HEK293 (cell line): ENCODE measurements at regions not wholly inside any gene's neighbourhood (a gene's known extent, or its start where the extent isn't known, plus 50 kb on each side); places are given as distances from the start of the nearest gene placed in this dataset.

Source experiments
- CTCF ChIA-PET: fragments of 350-600 bp; formaldehyde crosslinking; extraction: SDS; loops from one replicate; lab custom pipeline; 2021; ENCODE audit warnings: antibody characterized with exemption; lab: Yijun Ruan, JAX
- POLR2A ChIA-PET: fragments of 300-600 bp; formaldehyde crosslinking; extraction: SDS; loops from one replicate; lab custom pipeline; 2020; ENCODE audit warnings: antibody characterized with exemption, inconsistent platforms; lab: Yijun Ruan, JAX
- H3K27ac ChIP-seq: fragments of 200-500 bp; sonication (Bioruptor generic); 2 replicates; pipeline ENCODE4 v1.5.1; 2014; ENCODE audit warnings: low read depth, low read length, control low read depth, inconsistent platforms; ENCODE audit errors: extremely low read depth
- H3K36me3 ChIP-seq, 2 experiments: fragments of 200-500 bp in 1 of 2; sonication (Bioruptor generic) in 1 of 2; 1 replicate in 1 of 2; 2 replicates in 1 of 2; pipeline ENCODE4 v1.5.1; 2014 to 2017; ENCODE audit warnings: inconsistent platforms in 2 of 2, low read length in 2 of 2; ENCODE audit not compliant: control insufficient read depth in 2 of 2, insufficient read depth in 1 of 2
- H3K4me1 ChIP-seq: fragments of 200-500 bp; sonication (Bioruptor generic); 2 replicates; pipeline ENCODE4 v1.5.1; 2014; ENCODE audit warnings: mild to moderate bottlenecking, low read length, inconsistent platforms; ENCODE audit not compliant: control insufficient read depth, insufficient read depth
- H3K4me3 ChIP-seq: 2 replicates; pipeline ENCODE4 v1.5.1; 2011; ENCODE audit warnings: low read depth, mild to moderate bottlenecking, control low read depth, low read length, moderate library complexity
- H3K9me3 ChIP-seq: fragments of 200-500 bp; sonication (Bioruptor generic); 2 replicates; pipeline ENCODE4 v1.5.1; 2014; ENCODE audit warnings: low read depth, low read length, inconsistent platforms; ENCODE audit not compliant: control insufficient read depth, insufficient read depth
- BCL6B ChIP-seq: fragments of 450-650 bp; formaldehyde crosslinking; IDR thresholded peaks from 2 replicates; pipeline ENCODE4 v1.5.1; 2017; ENCODE audit warnings: missing biosample characterization, missing genetic modification characterization
- ELK4 ChIP-seq: IDR thresholded peaks from 2 replicates; pipeline ENCODE4 v1.6.1; 2011; ENCODE audit warnings: mild to moderate bottlenecking, low read depth, low read length, borderline replicate concordance
- HOXD13 ChIP-seq: sonication (generic); formaldehyde crosslinking; IDR thresholded peaks from 2 replicates; pipeline ENCODE4 v1.8.0; 2022; ENCODE audit warnings: missing genetic modification reagents, borderline replicate concordance
- PRDM10 ChIP-seq: fragments of 450-650 bp; formaldehyde crosslinking; IDR thresholded peaks from 2 replicates; pipeline ENCODE4 v1.5.1; 2016; ENCODE audit warnings: missing biosample characterization, missing genetic modification characterization
- REST ChIP-seq: fragments of 450-650 bp; formaldehyde crosslinking; IDR thresholded peaks from 2 replicates; pipeline ENCODE4 v1.5.1; 2016; ENCODE audit warnings: missing biosample characterization, missing genetic modification characterization
- SCRT1 ChIP-seq: fragments of 450-650 bp; formaldehyde crosslinking; IDR thresholded peaks from 2 replicates; pipeline ENCODE4 v1.5.1; 2016; ENCODE audit warnings: missing biosample characterization, missing genetic modification characterization, borderline replicate concordance
- ZBTB49 ChIP-seq: fragments of 450-650 bp; formaldehyde crosslinking; IDR thresholded peaks from 2 replicates; pipeline ENCODE4 v1.5.1; 2016; ENCODE audit warnings: missing biosample characterization, missing genetic modification characterization, low read depth
- ZNF121 ChIP-seq: fragments of 450-650 bp; formaldehyde crosslinking; IDR thresholded peaks from 2 replicates; pipeline ENCODE4 v1.5.1; 2016; ENCODE audit warnings: missing biosample characterization, missing genetic modification characterization
- ZNF157 ChIP-seq: fragments of 450-650 bp; formaldehyde crosslinking; IDR thresholded peaks from 2 replicates; pipeline ENCODE4 v1.5.1; 2016; ENCODE audit warnings: missing biosample characterization, missing genetic modification characterization
- ZNF175 ChIP-seq: fragments of 450-650 bp; formaldehyde crosslinking; IDR thresholded peaks from 2 replicates; pipeline ENCODE4 v1.5.1; 2016; ENCODE audit warnings: missing biosample characterization, missing genetic modification characterization
- ZNF184 ChIP-seq: fragments of 450-650 bp; IDR thresholded peaks from 2 replicates; pipeline ENCODE4 v1.5.1; 2018; ENCODE audit warnings: missing biosample characterization, mild to moderate bottlenecking, missing genetic modification characterization
- ZNF2 ChIP-seq: fragments of 450-650 bp; formaldehyde crosslinking; IDR thresholded peaks from 2 replicates; pipeline ENCODE4 v1.5.1; 2016; ENCODE audit warnings: missing biosample characterization, missing genetic modification characterization
- ZNF248 ChIP-seq: fragments of 450-650 bp; formaldehyde crosslinking; IDR thresholded peaks from 2 replicates; pipeline ENCODE4 v1.5.1; 2017; ENCODE audit warnings: missing biosample characterization, missing genetic modification characterization
- ZNF391 ChIP-seq: fragments of 450-650 bp; formaldehyde crosslinking; IDR thresholded peaks from 2 replicates; pipeline ENCODE4 v1.5.1; 2016; ENCODE audit warnings: low read depth, missing biosample characterization, missing genetic modification characterization, borderline replicate concordance
- ZNF423 ChIP-seq: fragments of 450-650 bp; formaldehyde crosslinking; IDR thresholded peaks from 2 replicates; pipeline ENCODE4 v1.5.1; 2016; ENCODE audit warnings: missing biosample characterization, missing genetic modification characterization
- ZNF473 ChIP-seq: fragments of 450-650 bp; formaldehyde crosslinking; IDR thresholded peaks from 2 replicates; pipeline ENCODE4 v1.5.1; 2017; ENCODE audit warnings: missing biosample characterization, missing genetic modification characterization
- ZNF510 ChIP-seq: fragments of 450-650 bp; formaldehyde crosslinking; IDR thresholded peaks from 2 replicates; pipeline ENCODE4 v1.5.1; 2018; ENCODE audit warnings: mild to moderate bottlenecking, missing genetic modification characterization, missing biosample characterization; ENCODE audit not compliant: insufficient replicate concordance
- ZNF513 ChIP-seq: fragments of 450-650 bp; IDR thresholded peaks from 2 replicates; pipeline ENCODE4 v1.5.1; 2018; ENCODE audit warnings: missing biosample characterization, missing genetic modification characterization
- ZNF544 ChIP-seq: fragments of 450-650 bp; formaldehyde crosslinking; IDR thresholded peaks from 2 replicates; pipeline ENCODE4 v1.5.0; 2017; ENCODE audit warnings: missing biosample characterization, missing genetic modification characterization
- ZNF654 ChIP-seq: fragments of 450-650 bp; formaldehyde crosslinking; IDR thresholded peaks from 2 replicates; pipeline ENCODE4 v1.5.1; 2016; ENCODE audit warnings: low read depth, missing biosample characterization, missing genetic modification characterization
- ZNF785 ChIP-seq: fragments of 450-650 bp; formaldehyde crosslinking; IDR thresholded peaks from 2 replicates; pipeline ENCODE4 v1.5.1; 2016; ENCODE audit warnings: missing biosample characterization, missing genetic modification characterization
- ZSCAN30 ChIP-seq: fragments of 450-650 bp; IDR thresholded peaks from 2 replicates; pipeline ENCODE4 v1.5.1; 2018; ENCODE audit warnings: missing biosample characterization, mild to moderate bottlenecking, missing genetic modification characterization, moderate library complexity

GRCh38 chr11:114953039-114953438, 274.7 kb downstream of the NXPE2 start:
- ChIA-PET CTCF (interaction anchor here (1.2 kb wide), 1 partner anchor 179 kb away, joined by 6 read pairs; no protein-coding TSS in a partner anchor), POLR2A (no interaction called here)
- no peak overlapping the region for H3K27ac ChIP-seq
- H3K4me3 ChIP-seq, result no peak overlapping the region
- H3K9me3 ChIP-seq, result no peaks in the 10 kb centered on the region
- TF ChIP-seq ZNF654 (tag by site-specific recombination), result peak; percentile 38
- no peak for TF ChIP-seq SCRT1
- 0 out of 2 replicates have a peak, but pooled peaks have one; percentile 29 for TF ChIP-seq ZNF2 (tag by site-specific recombination)
- H3K36me3 ChIP-seq, result no peaks in the 10 kb centered on the region
- no peaks in the 10 kb centered on the region for H3K4me1 ChIP-seq

- ChIA-PET POLR2A (no interaction called here), CTCF (no interaction called here)
- TF ChIP-seq REST (tag by site-specific recombination), result no peak
- TF ChIP-seq HOXD13 (CRISPR knock-in tag), result no peak
- TF ChIP-seq ZNF510 (tag by site-specific recombination), result no peak
- no peak for TF ChIP-seq ELK4
- TF ChIP-seq ZNF175 (tag by site-specific recombination), result no peak
- no peak for TF ChIP-seq ZSCAN30 (tag by site-specific recombination)
- TF ChIP-seq ZNF473 (tag by site-specific recombination), result no peak
- TF ChIP-seq ZNF423 (tag by site-specific recombination), result no peak
- no peak for TF ChIP-seq ZNF391 (tag by site-specific recombination)
- TF ChIP-seq ZNF157 (tag by site-specific recombination), result no peak
- no peak for TF ChIP-seq PRDM10
- no peak for TF ChIP-seq ZNF785 (tag by site-specific recombination)
- TF ChIP-seq ZNF513 (tag by site-specific recombination), result no peak
- no peak for TF ChIP-seq BCL6B (tag by site-specific recombination)
- TF ChIP-seq ZNF544 (tag by site-specific recombination), result no peak
- TF ChIP-seq ZNF184 (tag by site-specific recombination), result no peak
- TF ChIP-seq ZBTB49, result no peak
- TF ChIP-seq ZNF121 (tag by site-specific recombination), result no peak
- TF ChIP-seq ZNF248 (tag by site-specific recombination), result no peak
- no peak overlapping the region for H3K4me3 ChIP-seq
- H3K4me1 ChIP-seq, result no peaks in the 10 kb centered on the region
- no peak overlapping the region for H3K27ac ChIP-seq
- no peaks in the 10 kb centered on the region for H3K36me3 ChIP-seq
- H3K9me3 ChIP-seq, result no peaks in the 10 kb centered on the region
Measured at GRCh38 chr11:114955923-114956322, 277.6 kb downstream of the NXPE2 start.
